K562 (cell line): ENCODE measurements at regions not wholly inside any gene's neighbourhood (a gene's known extent, or its start where the extent isn't known, plus 50 kb on each side); places are given as distances from the start of the nearest gene placed in this dataset.

Experiments used
- ATF6 ChIP-seq: sonication (generic); formaldehyde crosslinking; IDR thresholded peaks from 2 replicates; pipeline ENCODE4 v1.4.0; 2020; ENCODE audit warnings: mild to moderate bottlenecking, missing genetic modification reagents
- FOXA3 ChIP-seq, 2 experiments: fragments of 450-650 bp in 1 of 2; sonication (generic) in 1 of 2; formaldehyde crosslinking; IDR thresholded peaks in 1 of 2; conservative IDR thresholded peaks in 1 of 2; 2 replicates each; pipeline versions ENCODE4 v1.4.0 to v1.8.0; 2020 to 2022; ENCODE audit warnings: mild to moderate bottlenecking in 2 of 2, missing genetic modification reagents in 1 of 2
- LARP7 ChIP-seq: fragments of 450-650 bp; IDR thresholded peaks from 2 replicates; pipeline ENCODE4 v1.6.1; 2016
- STAT6 ChIP-seq: sonication (generic); formaldehyde crosslinking; IDR thresholded peaks from 2 replicates; pipeline ENCODE4 v1.8.1; 2023; ENCODE audit warnings: mild to moderate bottlenecking, missing genetic modification reagents
- TAF7 ChIP-seq: fragments of 450-650 bp; IDR thresholded peaks from 2 replicates; pipeline ENCODE4 v1.6.1; 2016; ENCODE audit warnings: missing genetic modification characterization, missing compliant biosample characterization
- XRCC5 ChIP-seq: fragments of 200-400 bp; formaldehyde crosslinking; IDR thresholded peaks from 2 replicates; pipeline ENCODE4 v1.6.1; 2017; ENCODE audit warnings: low read depth, mild to moderate bottlenecking, low read length
- ZBED1 ChIP-seq: IDR thresholded peaks from 2 replicates; pipeline ENCODE4 v1.6.1; 2014
- ZNF717 ChIP-seq: fragments of 250-450 bp; sonication (Bioruptor Pico); IDR thresholded peaks from 2 replicates; pipeline ENCODE4 v1.5.0; 2021

GRCh38 chr3:184481984-184482671 is 79.5 kb upstream of the EPHB3 start (continued):
- TF ChIP-seq STAT6 (CRISPR knock-in tag) (no peak), LARP7 (no peak), XRCC5 (no peak), ZNF717 (CRISPR knock-in tag) (no peak), FOXA3 (CRISPR knock-in tag; conservative IDR thresholded peaks at IDR 0.05 in 1 of 2, IDR thresholded peaks at IDR 0.05 in 1 of 2) (no peak), TAF7 (tag) (no peak), ATF6 (CRISPR knock-in tag) (no peak), ZBED1 (no peak)
- TF ChIP-seq, all 486 proteins: peak for 0
